OCI-LY3 (cell line): ENCODE measurements at regions not wholly inside any gene's neighbourhood (a gene's known extent, or its start where the extent isn't known, plus 50 kb on each side); places are given as distances from the start of the nearest gene placed in this dataset.

Source experiments
- H2AFZ ChIP-seq: fragments of 200-600, 300-600 bp; shearing (Covaris generic); 2 replicates; pipeline ENCODE4 v1.6.0; 2014; ENCODE audit warnings: antibody characterized with exemption, low read depth, low read length
- H3K27ac ChIP-seq: fragments of 200-600, 300-600 bp; sonication (generic); 2 replicates; pipeline ENCODE4 v1.5.1; 2014; ENCODE audit warnings: mild to moderate bottlenecking, low read length, moderate library complexity, mixed read lengths
- H3K27me3 ChIP-seq: fragments of 200-600, 300-600 bp; sonication (generic); 2 replicates; pipeline ENCODE4 v1.6.1; 2014; ENCODE audit warnings: low read depth, low read length, mixed read lengths
- H3K36me3 ChIP-seq: fragments of 200-600, 300-600 bp; sonication (generic); replicated peaks from 2 replicates; pipeline ENCODE3; 2014; ENCODE audit warnings: low read depth, low read length, mixed read lengths
- H3K4me1 ChIP-seq: fragments of 300-600, 200-600 bp; sonication (generic); 2 replicates; pipeline ENCODE4 v1.6.1; 2014; ENCODE audit warnings: low read length, mixed read lengths
- H3K4me2 ChIP-seq: fragments of 200-600, 300-600 bp; sonication (generic); 2 replicates; pipeline ENCODE4 v1.6.1; 2014; ENCODE audit warnings: low read length, mixed read lengths
- H3K4me3 ChIP-seq: fragments of 300-600, 200-600 bp; sonication (generic); 2 replicates; pipeline ENCODE4 v1.5.1; 2014; ENCODE audit warnings: antibody characterized with exemption, mild to moderate bottlenecking, low read length, moderate library complexity
- H3K79me2 ChIP-seq: fragments of 300-600, 200-600 bp; shearing (Covaris generic); 2 replicates; pipeline ENCODE4 v1.6.1; 2014; ENCODE audit warnings: mild to moderate bottlenecking, low read length, mixed read lengths
- H3K9ac ChIP-seq: fragments of 300-600, 200-600 bp; shearing (Covaris generic); 2 replicates; pipeline ENCODE4 v1.6.0; 2014; ENCODE audit warnings: mild to moderate bottlenecking, low read length, moderate library complexity
- H3K9me3 ChIP-seq: fragments of 200-600, 300-600 bp; shearing (Covaris generic); 2 replicates; pipeline ENCODE4 v1.6.1; 2014; ENCODE audit warnings: low read length, mixed read lengths; ENCODE audit not compliant: insufficient read depth
- H4K20me1 ChIP-seq: fragments of 200-600, 300-600 bp; sonication (generic); 2 replicates; pipeline ENCODE4 v1.6.1; 2016; ENCODE audit warnings: low read length, mixed read lengths; ENCODE audit not compliant: insufficient read depth
- EZH2phosphoT487 ChIP-seq: fragments of 200-600 bp; shearing (Covaris generic); IDR thresholded peaks from 2 replicates; pipeline ENCODE4 v1.6.1; 2018; ENCODE audit warnings: antibody characterized with exemption, mixed run types, low read depth
- TF ChIP-seq, protein P1 (sequence below): fragments of 200-600, 300-600 bp; sonication (generic); IDR thresholded peaks from 2 replicates; pipeline ENCODE4 v1.5.1; 2014; ENCODE audit warnings: antibody characterized with exemption, low read length, low read depth

DNA sequence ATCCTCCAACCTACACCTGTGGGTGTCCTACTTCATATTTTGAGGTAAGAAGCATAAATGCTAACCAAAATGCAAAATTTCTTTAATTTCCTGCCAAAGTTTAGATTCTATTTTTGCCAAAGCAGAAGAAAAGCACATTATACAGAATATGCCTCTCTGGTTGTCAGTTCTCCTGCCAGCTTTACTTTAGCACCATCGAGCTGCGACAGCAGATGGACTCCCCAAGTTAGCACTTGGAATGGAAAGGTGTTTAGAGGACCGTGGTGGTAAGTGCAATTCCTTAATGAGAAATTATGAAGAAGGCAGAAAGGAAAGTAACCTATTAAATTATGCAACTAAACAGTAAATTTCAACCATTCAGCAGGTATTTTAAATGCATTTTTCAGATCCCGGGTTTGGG, 326.6 kb downstream of the RERGL start:
- no peaks in the 10 kb centered on the region for H3K9me3 ChIP-seq
- H3K36me3 ChIP-seq: no peaks in the 10 kb centered on the region
- no peaks in the 10 kb centered on the region for H3K79me2 ChIP-seq
- no peaks in the 10 kb centered on the region for H4K20me1 ChIP-seq
- no peak overlapping the region for H3K27ac ChIP-seq
- no peaks in the 10 kb centered on the region for H3K4me1 ChIP-seq
- no peaks in the 10 kb centered on the region for H3K27me3 ChIP-seq
- no peak overlapping the region for H3K4me2 ChIP-seq
- H2AFZ ChIP-seq: no peak overlapping the region
- no peak overlapping the region for H3K4me3 ChIP-seq
- H3K9ac ChIP-seq: no peak overlapping the region
- TF ChIP-seq, protein P1, sequence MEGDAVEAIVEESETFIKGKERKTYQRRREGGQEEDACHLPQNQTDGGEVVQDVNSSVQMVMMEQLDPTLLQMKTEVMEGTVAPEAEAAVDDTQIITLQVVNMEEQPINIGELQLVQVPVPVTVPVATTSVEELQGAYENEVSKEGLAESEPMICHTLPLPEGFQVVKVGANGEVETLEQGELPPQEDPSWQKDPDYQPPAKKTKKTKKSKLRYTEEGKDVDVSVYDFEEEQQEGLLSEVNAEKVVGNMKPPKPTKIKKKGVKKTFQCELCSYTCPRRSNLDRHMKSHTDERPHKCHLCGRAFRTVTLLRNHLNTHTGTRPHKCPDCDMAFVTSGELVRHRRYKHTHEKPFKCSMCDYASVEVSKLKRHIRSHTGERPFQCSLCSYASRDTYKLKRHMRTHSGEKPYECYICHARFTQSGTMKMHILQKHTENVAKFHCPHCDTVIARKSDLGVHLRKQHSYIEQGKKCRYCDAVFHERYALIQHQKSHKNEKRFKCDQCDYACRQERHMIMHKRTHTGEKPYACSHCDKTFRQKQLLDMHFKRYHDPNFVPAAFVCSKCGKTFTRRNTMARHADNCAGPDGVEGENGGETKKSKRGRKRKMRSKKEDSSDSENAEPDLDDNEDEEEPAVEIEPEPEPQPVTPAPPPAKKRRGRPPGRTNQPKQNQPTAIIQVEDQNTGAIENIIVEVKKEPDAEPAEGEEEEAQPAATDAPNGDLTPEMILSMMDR: no peak
- no peak for TF ChIP-seq EZH2phosphoT487

DNA sequence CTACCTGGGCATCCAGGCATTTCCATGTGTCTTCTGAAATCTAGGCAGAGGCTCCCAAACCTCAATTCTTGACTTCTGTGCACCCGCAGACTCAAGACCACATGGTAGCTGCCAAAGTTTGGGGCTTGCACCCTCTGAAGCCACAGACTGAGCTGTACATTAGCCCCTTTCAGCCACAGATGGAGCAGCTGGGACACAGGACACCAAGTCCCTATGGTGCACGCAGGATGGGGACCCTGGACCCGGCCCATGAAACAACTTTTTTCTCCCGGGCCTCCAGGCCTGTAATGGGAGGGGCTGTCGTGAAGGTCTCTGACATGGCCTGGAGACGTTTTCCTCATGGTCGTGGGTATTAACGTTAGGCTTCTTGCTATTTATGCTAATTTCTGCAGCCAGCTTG, 330.0 kb downstream of the RERGL start:
- no peaks in the 10 kb centered on the region for H4K20me1 ChIP-seq
- H3K27me3 ChIP-seq: no peaks in the 10 kb centered on the region
- H3K9me3 ChIP-seq: no peaks in the 10 kb centered on the region
- H3K9ac ChIP-seq: no peak overlapping the region
- no peaks in the 10 kb centered on the region for H3K4me1 ChIP-seq
- no peak overlapping the region for H3K4me3 ChIP-seq
- no peak overlapping the region for H3K4me2 ChIP-seq
- H3K36me3 ChIP-seq: no peaks in the 10 kb centered on the region
- no peak overlapping the region for H3K27ac ChIP-seq
- H2AFZ ChIP-seq: no peak overlapping the region
- H3K79me2 ChIP-seq: no peaks in the 10 kb centered on the region
- no peak for TF ChIP-seq EZH2phosphoT487
- TF ChIP-seq, protein P1: no peak
